PFSK-1 (cell line): ENCODE measurements at regions not wholly inside any gene's neighbourhood (a gene's known extent, or its start where the extent isn't known, plus 50 kb on each side); places are given as distances from the start of the nearest gene placed in this dataset.

Experiments used
- FOXP2 ChIP-seq: optimal IDR thresholded peaks from 2 replicates; pipeline ENCODE3; 2011; ENCODE audit warnings: borderline replicate concordance, control low read depth, inconsistent platforms; ENCODE audit not compliant: insufficient read depth; ENCODE audit errors: extremely low read length, extremely low read depth
- POLR2AphosphoS5 ChIP-seq: IDR thresholded peaks from 2 replicates; pipeline ENCODE4 v1.6.1; 2012; ENCODE audit warnings: low read depth, mild to moderate bottlenecking, control low read depth, low read length, moderate library complexity
- SIN3A ChIP-seq: IDR thresholded peaks from 2 replicates; pipeline ENCODE4 v1.6.1; 2012; ENCODE audit warnings: mild to moderate bottlenecking, low read length, moderate library complexity, borderline replicate concordance; ENCODE audit not compliant: insufficient read depth
- TAF1 ChIP-seq: IDR thresholded peaks from 2 replicates; pipeline ENCODE4 v1.6.1; 2012; ENCODE audit warnings: low read length, control low read depth, borderline replicate concordance; ENCODE audit not compliant: insufficient read depth
- TF ChIP-seq, protein P1 (sequence below), 2 experiments: IDR thresholded peaks; 2 replicates each; pipeline versions ENCODE4 v1.6.1 to v1.8.0; 2011 to 2012; ENCODE audit warnings: low read depth in 2 of 2, low read length in 2 of 2, control low read depth in 1 of 2, inconsistent platforms in 1 of 2, mild to moderate bottlenecking in 1 of 2, moderate library complexity in 1 of 2; ENCODE audit not compliant: insufficient read depth in 1 of 2

DNA sequence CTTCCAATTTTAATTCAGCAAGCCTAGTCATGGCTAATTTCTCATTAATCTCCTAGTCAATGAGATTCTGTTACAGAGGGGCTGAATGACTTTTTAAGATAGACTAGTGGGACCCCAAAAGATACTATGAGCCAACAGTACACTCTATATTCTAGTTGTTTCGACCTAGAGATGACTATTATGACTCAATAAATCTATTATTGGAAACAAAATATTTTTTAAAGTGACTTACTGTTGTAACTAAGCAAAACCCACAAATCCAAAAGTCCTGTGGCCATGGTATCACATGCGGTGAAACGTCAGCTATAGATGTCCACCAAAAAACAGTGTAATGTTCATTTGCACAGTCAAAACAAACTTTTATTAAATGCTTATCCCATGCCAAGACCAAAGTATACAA lies 95.3 kb upstream of the ADO start:
- TF ChIP-seq FOXP2, result no peak
- no peak for TF ChIP-seq SIN3A
- TF ChIP-seq POLR2AphosphoS5, result no peak
- TF ChIP-seq, protein P1, sequence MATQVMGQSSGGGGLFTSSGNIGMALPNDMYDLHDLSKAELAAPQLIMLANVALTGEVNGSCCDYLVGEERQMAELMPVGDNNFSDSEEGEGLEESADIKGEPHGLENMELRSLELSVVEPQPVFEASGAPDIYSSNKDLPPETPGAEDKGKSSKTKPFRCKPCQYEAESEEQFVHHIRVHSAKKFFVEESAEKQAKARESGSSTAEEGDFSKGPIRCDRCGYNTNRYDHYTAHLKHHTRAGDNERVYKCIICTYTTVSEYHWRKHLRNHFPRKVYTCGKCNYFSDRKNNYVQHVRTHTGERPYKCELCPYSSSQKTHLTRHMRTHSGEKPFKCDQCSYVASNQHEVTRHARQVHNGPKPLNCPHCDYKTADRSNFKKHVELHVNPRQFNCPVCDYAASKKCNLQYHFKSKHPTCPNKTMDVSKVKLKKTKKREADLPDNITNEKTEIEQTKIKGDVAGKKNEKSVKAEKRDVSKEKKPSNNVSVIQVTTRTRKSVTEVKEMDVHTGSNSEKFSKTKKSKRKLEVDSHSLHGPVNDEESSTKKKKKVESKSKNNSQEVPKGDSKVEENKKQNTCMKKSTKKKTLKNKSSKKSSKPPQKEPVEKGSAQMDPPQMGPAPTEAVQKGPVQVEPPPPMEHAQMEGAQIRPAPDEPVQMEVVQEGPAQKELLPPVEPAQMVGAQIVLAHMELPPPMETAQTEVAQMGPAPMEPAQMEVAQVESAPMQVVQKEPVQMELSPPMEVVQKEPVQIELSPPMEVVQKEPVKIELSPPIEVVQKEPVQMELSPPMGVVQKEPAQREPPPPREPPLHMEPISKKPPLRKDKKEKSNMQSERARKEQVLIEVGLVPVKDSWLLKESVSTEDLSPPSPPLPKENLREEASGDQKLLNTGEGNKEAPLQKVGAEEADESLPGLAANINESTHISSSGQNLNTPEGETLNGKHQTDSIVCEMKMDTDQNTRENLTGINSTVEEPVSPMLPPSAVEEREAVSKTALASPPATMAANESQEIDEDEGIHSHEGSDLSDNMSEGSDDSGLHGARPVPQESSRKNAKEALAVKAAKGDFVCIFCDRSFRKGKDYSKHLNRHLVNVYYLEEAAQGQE (IDR thresholded peaks at IDR 0.05; ENCODE audit: insufficient read depth in 1 of 2, low read depth in 2 of 2, low read length in 2 of 2), result no peak
- no peak for TF ChIP-seq TAF1

DNA sequence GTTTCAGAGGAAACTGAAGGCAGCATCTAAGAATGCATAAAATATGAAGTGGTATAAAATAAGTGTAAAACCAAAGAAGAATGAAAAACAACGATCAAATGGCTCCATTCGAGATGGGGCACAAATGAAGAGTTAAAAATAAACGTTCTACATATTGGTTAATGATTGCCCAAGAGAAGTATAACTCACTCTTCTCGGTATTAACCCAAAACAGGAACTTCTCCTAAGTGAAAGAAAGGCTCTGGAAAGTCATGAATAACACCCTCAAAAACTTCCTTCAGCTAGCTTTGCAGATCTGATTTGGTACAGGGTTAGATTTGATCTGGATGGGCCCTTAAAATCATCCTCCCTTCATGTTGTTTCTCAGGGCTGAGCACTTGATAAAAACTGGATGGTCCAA lies 94.3 kb upstream of the ADO start:
- TF ChIP-seq SIN3A (no peak), FOXP2 (no peak), TAF1 (no peak), POLR2AphosphoS5 (no peak)
- TF ChIP-seq, protein P1 (IDR thresholded peaks at IDR 0.05; ENCODE audit: insufficient read depth in 1 of 2, low read depth in 2 of 2, low read length in 2 of 2), result no peak

DNA sequence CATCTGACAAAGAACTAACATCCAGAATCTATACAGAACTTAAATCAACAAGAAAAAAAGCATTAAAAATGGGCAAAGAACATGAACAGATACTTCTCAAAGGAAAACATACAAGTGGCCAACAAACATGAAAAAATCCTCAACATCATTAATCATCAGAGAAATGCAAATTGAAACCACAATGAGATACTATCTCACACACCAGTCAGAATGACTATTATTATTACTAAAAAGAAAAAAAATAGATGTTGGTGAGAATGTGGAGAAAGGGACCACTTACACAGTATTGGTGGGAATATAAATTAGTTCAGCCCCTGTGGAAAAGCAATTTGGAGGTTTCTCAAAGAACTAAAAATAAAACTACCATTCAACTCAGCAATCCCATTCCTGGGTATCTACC lies 89.1 kb upstream of the ADO start:
- TF ChIP-seq, protein P1 (IDR thresholded peaks at IDR 0.05; ENCODE audit: insufficient read depth in 1 of 2, low read depth in 2 of 2, low read length in 2 of 2), result no peak
- no peak for TF ChIP-seq POLR2AphosphoS5

DNA sequence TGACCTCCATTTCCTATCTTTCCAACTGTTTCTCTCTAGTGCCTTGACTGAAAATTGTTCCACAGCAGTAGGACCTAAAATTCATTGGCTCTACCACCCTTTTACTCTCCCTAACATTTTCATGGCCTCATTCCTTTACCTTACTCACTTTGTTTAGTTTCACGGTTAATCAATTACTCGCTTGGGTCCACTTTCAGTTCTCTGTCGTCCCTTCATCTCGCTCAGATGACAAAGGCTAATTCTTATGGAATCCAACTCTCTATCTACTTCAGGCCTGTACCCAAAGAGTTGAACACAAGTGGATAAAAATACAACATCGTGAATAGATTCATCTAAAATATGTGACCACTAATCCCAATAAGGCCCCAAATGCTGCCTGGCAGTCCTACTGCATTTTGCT lies 85.9 kb upstream of the ADO start:
- TF ChIP-seq, protein P1 (IDR thresholded peaks at IDR 0.05; ENCODE audit: insufficient read depth in 1 of 2, low read depth in 2 of 2, low read length in 2 of 2), result no peak
- TF ChIP-seq TAF1 (no peak), FOXP2 (no peak), SIN3A (no peak), POLR2AphosphoS5 (no peak)

DNA sequence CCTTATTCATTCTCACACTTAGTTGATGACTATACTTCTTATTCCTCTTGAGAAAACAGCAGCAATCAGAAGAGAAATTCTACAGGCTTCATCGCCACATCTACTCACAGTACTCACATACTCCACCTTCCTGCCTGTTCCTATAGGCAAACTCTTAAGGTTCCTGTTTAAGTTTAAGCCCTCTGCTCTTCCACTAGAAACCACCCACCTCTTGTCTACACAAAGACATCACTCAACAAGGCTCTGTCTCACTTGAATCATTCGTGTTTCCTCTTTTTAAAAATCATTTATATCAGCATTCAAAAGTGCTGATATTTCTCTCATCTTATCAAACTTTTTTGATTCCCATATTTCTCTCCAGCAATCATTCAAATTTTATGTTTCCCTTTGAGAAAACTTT lies 85.5 kb upstream of the ADO start:
- TF ChIP-seq, protein P1 (IDR thresholded peaks at IDR 0.05; ENCODE audit: insufficient read depth in 1 of 2, low read depth in 2 of 2, low read length in 2 of 2), result no peak
- TF ChIP-seq POLR2AphosphoS5 (no peak), FOXP2 (no peak), SIN3A (no peak), TAF1 (no peak)
